SK-N-SH (cell line): ENCODE measurements at regions not wholly inside any gene's neighbourhood (a gene's known extent, or its start where the extent isn't known, plus 50 kb on each side); places are given as distances from the start of the nearest gene placed in this dataset.

ENCODE experiments used
- CTCF ChIP-seq: fragments of 200-600 bp; sonication (generic); IDR thresholded peaks from 2 replicates; pipeline ENCODE4 v1.6.1; 2017; ENCODE audit warnings: antibody characterized with exemption, mild to moderate bottlenecking, moderate library complexity
- FOXM1 ChIP-seq: IDR thresholded peaks from 2 replicates; pipeline ENCODE4 v1.4.0; 2012; ENCODE audit warnings: low read depth, mild to moderate bottlenecking
- MXI1 ChIP-seq: IDR thresholded peaks from 2 replicates; pipeline ENCODE4 v1.6.1; 2012; ENCODE audit warnings: mild to moderate bottlenecking, low read depth, low read length, improper control_type of control experiment
- POLR2AphosphoS5 ChIP-seq: IDR thresholded peaks from 2 replicates; pipeline ENCODE4 v1.6.1; 2012; ENCODE audit warnings: low read depth, low read length
- RAD21 ChIP-seq: IDR thresholded peaks from 2 replicates; pipeline ENCODE4 v1.6.1; 2012; ENCODE audit warnings: mild to moderate bottlenecking, low read length
- RCOR1 ChIP-seq: fragments of 150-350 bp; IDR thresholded peaks from 2 replicates; pipeline ENCODE4 v1.6.1; 2017; ENCODE audit warnings: antibody characterized with exemption, low read length
- SIN3A ChIP-seq: IDR thresholded peaks from 2 replicates; pipeline ENCODE4 v1.6.1; 2012; ENCODE audit warnings: low read depth, mild to moderate bottlenecking, low read length, moderate library complexity, borderline replicate concordance
- SMC3 ChIP-seq: IDR thresholded peaks from 2 replicates; pipeline ENCODE4 v1.6.1; 2012; ENCODE audit warnings: low read depth, low read length, improper control_type of control experiment
- TAF1 ChIP-seq: IDR thresholded peaks from 2 replicates; pipeline ENCODE4 v1.6.1; 2012; ENCODE audit warnings: low read depth, mild to moderate bottlenecking, low read length, moderate library complexity, borderline replicate concordance
- TEAD4 ChIP-seq: IDR thresholded peaks from 2 replicates; pipeline ENCODE4 v1.4.0; 2012; ENCODE audit warnings: mild to moderate bottlenecking, borderline replicate concordance; ENCODE audit not compliant: insufficient read depth
- TF ChIP-seq, protein P1 (sequence below): IDR thresholded peaks from 2 replicates; pipeline ENCODE4 v1.4.0; 2012; ENCODE audit warnings: low read depth, borderline replicate concordance

DNA sequence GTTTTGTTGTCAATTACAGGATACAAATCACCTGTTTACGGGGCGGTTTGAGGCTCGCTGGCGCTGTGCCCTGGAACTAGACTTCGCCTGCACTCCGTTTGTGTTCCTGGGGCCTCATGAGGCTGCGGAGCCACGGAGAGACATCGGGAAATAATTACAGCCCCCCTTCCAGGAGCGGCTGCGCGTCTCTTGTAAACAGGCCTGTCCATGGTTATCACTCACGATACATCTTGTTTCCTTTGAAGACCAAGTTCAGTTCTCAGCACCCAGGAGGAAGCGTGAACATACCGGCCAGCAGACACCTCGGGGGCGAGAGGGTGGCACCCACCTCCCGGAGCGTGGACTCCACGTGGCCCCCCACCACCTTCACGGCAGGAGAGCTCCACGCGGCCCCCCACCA lies 297.1 kb upstream of the IRX4 start:
- TF ChIP-seq SMC3 (no peak), SIN3A (no peak), CTCF (no peak), POLR2AphosphoS5 (no peak), FOXM1 (no peak), RCOR1 (no peak), RAD21 (no peak), TAF1 (no peak), MXI1 (no peak), TEAD4 (no peak)
- TF ChIP-seq, protein P1, sequence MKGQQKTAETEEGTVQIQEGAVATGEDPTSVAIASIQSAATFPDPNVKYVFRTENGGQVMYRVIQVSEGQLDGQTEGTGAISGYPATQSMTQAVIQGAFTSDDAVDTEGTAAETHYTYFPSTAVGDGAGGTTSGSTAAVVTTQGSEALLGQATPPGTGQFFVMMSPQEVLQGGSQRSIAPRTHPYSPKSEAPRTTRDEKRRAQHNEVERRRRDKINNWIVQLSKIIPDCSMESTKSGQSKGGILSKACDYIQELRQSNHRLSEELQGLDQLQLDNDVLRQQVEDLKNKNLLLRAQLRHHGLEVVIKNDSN = no peak
